NCI-H2196 treated with DMSO at 0.1 percent for 48 hours (cell line): ENCODE measurements at regions not wholly inside any gene's neighbourhood (a gene's known extent, or its start where the extent isn't known, plus 50 kb on each side); places are given as distances from the start of the nearest gene placed in this dataset.

ENCODE experiments used
- DNase-seq: peaks from one replicate; lab custom pipeline; 2025; ENCODE audit not compliant: unreplicated experiment; lab: John Stamatoyannopoulos, UW

DNA sequence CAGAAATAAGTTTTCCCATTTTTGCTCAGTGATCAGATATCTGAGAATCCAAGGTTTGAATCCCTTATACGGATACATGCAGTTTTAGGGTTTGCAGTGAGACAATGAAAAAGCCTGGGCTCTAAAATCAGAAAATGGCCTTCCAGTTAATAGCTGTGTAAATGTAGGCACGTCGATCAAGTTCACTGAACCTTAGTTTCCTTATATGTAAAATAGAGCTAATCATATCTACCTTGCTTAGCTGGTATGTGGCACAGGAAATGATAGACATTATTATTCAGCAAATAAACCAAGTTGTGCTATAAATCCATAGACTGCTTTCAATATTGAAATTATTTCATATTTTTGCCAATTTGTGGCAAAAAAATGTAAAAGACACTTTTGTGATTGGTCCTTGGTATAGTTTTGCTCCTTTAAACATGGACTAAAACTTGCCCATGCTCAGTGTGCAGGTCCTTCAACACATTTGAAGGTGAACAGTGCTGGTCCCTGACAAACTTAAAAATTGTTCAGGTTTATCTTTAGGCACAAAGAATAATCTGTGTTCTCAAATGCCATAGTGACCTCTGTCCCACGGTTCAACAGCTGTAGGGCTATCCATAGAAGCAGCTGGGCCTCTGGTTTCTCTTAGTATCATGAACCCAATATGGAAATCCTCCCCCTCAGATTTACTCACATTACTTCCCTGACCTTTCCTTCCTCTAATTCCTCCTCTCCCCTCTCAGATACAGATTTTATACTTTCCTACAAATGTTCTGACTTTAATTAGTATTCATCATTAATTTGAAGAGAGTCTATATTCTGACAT is 51.0 kb downstream of the CCDC54 start:
- no peak for DNase-seq

- no peak for DNase-seq
Observed at GRCh38 chr3:107429320-107430181, 52.3 kb downstream of the CCDC54 start.

DNA sequence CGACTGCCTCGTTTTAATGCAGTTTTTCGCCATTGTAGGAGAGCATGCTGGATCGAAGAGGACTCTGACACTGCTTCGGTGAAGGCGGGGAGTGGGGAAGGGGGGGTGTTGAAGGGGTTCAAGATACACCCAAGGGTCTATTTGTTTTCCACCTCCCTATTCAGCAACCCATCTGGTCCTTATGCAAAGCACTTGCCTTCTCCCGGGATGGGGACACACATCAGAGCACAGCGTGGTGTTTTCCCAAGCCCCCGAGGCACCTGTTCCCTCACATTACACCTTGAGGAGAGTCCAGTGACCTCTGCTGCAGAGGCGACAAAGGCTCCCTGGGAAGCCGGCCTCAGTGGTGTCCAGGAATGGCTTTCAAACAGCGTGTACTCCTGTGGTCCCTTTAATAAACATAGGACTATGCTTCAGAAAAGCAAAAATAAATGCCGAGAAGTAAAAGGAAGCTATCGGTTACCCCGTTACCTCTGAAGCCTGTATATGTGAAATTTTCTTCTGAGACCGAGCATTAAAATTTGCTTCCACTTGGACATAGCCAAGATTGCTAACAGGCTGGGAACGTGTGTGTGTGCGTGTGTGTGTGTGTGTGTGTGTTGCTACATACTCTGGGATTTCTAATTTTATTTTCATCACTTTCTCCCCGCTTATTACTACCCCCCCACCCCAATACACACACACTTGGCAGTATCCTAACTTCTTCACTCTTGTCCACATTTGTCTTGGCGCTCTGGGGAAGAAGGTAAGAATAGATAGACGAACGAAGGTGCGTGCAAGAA is 53.2 kb downstream of the CCDC54 start:
- DNase-seq = no peak

GRCh38 chr3:107430996-107431245 is 53.7 kb downstream of the CCDC54 start:
- DNase-seq = no peak

GRCh38 chr3:107431246-107432012 is 54.2 kb downstream of the CCDC54 start:
- DNase-seq = peak; percentile 17

DNA sequence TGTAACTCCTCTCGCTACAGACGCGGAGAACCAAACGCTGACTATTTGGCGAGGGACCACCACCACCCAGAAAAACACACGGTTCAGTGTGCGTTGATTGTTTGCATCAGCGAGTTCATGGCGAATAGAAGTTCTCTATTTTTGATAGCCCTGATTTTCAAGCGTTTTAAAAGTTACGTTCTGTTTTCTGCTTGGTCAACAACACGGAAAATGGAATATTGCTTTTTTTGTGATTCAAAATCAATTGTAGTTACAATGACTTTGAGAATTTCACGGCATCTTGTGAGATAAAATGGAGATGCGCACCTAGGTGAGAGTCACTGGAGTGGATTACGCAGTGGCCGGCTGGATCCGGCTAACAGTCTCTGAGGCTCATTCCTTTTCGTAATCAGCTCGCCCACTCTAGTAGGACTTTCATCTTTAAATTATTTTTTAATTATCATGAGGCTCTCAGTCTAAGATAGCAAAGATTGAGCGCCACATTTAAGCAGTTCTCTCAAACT is 54.8 kb downstream of the CCDC54 start:
- DNase-seq = no peak

DNA sequence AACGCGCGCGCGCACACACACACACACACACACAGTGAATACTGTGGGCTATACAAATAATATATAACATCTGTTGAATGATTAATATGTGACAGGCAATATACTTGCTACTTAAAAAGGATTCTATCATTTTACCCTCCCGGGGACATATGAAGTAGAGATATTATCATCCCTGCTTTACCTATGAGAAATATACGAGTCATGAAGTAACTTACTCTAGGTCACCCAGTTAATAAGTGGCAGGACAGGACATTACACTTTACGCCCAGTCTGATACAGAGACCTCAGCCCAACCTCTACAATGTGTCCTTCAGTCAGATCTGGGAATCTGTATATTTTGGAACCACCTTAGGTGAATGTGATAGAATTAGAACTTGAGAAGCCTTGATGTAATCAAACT is 55.4 kb downstream of the CCDC54 start:
- DNase-seq = no peak

- DNase-seq = no peak
Observed at GRCh38 chr3:107436029-107436428, 58.8 kb downstream of the CCDC54 start.

DNA sequence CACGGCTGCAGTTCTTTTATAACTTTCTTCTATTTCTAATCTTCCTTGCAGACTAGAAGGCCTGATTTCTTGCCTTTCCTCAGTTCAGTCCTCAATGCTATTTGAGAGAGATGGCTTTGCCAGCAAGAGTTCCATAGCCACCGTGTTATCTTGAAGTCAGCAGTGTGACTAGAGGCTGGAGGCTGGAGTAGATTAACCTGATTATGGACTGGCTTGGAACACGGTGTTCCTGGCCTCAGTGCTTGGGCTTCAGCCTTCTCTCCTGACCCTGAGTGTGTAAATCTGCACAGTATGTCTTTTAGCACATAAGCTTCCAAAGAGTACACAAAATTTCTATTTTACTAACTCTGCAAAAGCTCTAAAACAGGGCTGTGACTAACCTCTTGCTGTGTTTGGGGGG is 61.4 kb downstream of the CCDC54 start:
- DNase-seq = no peak

- DNase-seq = no peak
Observed at GRCh38 chr3:107441617-107442016, 64.4 kb downstream of the CCDC54 start.

DNA sequence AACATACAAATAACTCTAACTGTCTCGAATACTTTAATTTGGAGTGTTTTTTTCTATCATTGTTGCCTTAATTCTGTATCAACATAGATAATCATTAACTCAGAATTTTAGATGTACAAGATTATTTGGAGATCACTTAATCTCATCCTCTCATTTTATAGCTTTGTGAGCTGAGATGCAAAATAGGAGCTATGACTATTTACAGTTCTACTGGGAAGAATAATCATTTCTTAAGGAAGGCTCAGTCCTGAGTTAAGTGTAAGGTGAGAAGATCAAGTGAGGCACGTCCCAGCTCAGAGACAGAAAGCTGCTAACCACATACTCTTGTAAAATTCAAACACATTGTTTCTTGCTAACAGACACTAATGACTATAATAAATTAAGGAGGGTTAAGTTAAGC is 66.2 kb downstream of the CCDC54 start:
- DNase-seq = no peak

DNA sequence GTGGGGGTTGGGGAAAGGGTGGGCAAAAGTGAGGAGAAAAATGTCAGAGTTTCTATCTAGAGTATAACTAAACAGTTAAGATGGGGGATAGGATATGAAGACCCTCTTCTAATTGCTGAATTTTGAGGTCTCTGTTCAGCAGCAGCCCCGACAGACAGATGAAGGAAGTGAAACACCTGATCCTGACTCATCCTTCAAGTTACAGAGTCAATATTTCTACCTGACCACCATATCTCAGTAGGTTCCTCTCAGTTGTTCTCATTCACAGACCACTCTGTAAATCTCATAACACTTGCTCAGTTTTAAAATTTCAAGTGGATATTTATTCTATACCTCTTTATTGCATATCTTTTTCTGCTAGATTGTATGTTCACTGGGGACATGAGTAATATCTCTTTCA is 69.5 kb downstream of the CCDC54 start:
- no peak for DNase-seq

GRCh38 chr3:107450254-107450893 is 72.4 kb upstream of the BBX start:
- no peak for DNase-seq

- no peak for DNase-seq
Observed at GRCh38 chr3:107452436-107452835, 70.3 kb upstream of the BBX start.

GRCh38 chr3:107453504-107453903 is 69.3 kb upstream of the BBX start:
- DNase-seq = no peak

- no peak for DNase-seq
Observed at GRCh38 chr3:107455621-107456020, 67.1 kb upstream of the BBX start.

DNA sequence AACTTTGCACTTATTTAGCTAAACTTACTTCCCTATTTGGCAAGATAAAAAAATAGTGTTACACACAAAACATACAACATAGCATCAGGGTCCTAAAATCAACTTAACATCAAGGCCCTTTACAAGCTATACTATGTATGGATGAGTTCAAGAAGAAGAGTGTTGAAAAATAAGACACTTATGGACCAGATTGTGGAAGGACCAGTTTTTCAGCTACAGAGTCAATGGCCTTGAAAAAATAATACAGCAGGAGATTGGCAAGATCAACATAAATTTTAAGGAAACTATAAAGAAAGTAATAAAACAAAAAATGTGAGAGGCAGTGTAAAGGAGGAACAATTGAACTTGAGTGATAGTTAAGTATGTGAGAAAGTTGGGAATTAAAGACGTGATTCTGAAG is 66.3 kb upstream of the BBX start:
- no peak for DNase-seq

- no peak for DNase-seq
Observed at GRCh38 chr3:107458871-107459270, 63.9 kb upstream of the BBX start.

DNA sequence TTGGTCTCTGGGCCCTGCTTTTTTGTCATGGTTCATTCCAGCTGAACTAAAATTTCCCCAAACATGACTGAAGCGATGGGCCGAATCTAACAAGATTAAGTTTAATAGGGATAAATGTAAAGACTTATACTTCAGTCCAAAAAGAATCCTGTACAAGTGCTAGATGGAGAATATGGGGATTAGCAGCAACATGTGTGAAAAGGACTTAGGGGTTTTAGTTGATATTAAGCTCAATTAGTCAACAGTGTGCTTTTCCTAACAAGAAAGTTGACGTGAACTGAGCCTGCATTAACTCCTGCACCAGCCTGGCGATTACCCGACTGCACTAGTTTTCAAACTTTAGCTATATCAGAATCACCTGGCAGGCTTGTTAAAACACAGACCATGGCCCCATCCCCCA is 61.0 kb upstream of the BBX start:
- no peak for DNase-seq

DNA sequence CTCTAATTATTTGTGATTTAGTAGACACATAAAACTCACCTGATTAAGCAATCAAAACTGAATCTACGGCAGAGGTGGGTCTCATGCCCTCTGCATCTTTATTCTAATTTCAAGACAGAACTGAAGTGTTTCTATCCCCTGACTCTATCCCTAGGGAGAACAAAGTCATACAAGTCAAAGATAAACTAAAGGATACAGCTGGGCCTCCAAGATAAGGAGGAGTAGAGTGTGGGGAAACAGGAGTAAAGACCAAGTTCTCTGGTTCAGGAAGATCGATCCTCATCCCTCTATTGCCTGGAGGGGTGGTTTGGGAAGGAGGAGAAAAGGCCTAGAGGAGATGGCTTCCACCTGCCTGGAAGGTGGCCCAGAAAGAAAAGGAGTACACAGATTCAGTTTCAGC is 58.7 kb upstream of the BBX start:
- no peak for DNase-seq
